ENCODE measurements at regions not wholly inside any gene's neighbourhood (a gene's known extent, or its start where the extent isn't known, plus 50 kb on each side); places are given as distances from the start of the nearest gene placed in this dataset.
A peak's percentile ranks its signal among the peaks of the same experiment; 100 is the strongest.

DNA sequence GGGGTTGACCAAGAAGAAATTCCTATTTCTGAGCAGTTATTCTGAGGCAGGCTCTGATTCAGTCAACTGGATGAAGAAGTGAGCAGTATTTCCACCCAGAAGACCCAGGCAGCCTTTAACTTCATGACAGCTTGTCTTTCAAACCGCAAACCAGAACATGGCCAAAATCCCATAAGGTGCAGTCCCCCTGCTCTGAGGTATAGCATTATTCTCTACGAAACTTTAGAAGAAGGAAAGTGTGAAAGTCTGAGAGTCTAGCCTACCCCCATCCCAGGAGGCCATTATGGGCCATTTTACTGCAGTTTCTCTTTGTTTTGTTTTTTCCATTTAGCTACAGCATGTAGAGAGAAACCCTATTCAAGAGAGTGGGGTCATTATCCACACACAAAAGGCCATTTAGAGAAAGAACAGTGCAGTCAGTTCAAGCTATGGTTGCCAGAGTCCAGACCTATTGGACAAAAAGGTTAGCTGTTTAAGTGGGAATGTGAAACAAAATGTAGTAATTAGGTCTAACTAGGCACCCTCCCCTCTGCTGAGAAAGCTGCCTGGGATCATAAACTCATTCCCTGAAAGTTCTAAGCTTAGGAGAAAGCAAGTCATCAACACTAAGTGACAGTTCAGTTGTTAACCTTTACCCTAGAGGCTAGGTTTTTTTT lies 52.1 kb upstream of the RASGEF1B start:
- peak; percentile 28 to 50 for DNase-seq

DNA sequence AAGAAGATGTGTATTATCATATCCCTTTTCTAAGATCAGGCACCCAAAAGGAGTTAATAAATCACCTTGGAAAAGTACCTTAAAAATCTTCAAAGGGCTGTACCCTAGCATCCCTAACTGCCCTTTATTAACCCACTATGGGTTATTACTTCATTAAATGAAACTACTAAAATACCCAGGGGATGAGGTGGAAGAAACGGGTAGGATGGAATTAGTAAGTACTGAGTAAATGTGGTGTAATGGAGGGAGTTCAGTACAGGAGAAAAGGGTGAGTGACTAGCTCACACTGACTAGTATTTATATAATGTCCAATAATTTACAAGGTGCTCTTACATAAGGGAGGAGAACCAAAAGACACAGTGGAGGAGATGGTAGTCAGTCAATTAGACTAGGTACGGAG lies 51.0 kb upstream of the RASGEF1B start:
- no peak for DNase-seq

DNA sequence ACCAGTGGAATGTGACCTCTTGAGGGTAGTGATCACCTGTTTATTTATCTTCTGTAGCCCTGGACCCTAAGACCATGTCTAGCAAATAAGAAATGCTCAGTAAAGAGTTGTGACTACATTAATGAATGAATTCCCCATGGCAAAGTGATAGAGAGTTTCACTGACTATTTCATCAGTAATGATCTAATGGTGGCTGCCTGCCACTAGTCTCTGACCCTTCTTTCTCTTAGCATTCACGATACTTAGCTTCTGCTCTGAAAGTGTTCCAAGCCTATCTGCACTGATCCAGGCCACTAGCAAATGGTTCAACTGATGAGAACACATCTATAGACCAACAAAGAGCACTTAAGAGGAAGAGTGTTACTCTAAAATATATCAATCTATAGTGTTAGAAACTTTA lies 50.0 kb upstream of the RASGEF1B start:
- DNase-seq, result no peak

Measured in NCI-H1930 (cell line).